MCF 10A (cell line): ENCODE measurements at regions not wholly inside any gene's neighbourhood (a gene's known extent, or its start where the extent isn't known, plus 50 kb on each side); places are given as distances from the start of the nearest gene placed in this dataset.
A peak's percentile ranks its signal among the peaks of the same experiment; 100 is the strongest.

ENCODE experiments used
- BruUV-seq: library from RNA; stranded (reverse); fragments of 400-500 nt; replicated peaks from 2 replicates; lab custom pipeline; 2021; lab: Mats Ljungman, UMichigan
- CTCF ChIA-PET: fragments of 300-600 bp; sonication (Branson Sonifier 250); formaldehyde crosslinking; extraction: SDS; loops from one replicate; lab custom pipeline; 2021; ENCODE audit warnings: antibody characterized with exemption, inconsistent platforms; lab: Yijun Ruan, JAX
- POLR2A ChIA-PET: fragments of 300-600, 350-650 bp; sonication (Branson Sonifier 250); formaldehyde crosslinking; extraction: SDS; loops from one replicate; lab custom pipeline; 2020; ENCODE audit warnings: antibody characterized with exemption, inconsistent platforms; lab: Yijun Ruan, JAX
- DNase-seq: peaks from one replicate; pipeline ENCODE4 v3.0.0-alpha.2; 2018; ENCODE audit not compliant: unreplicated experiment
- H3K27ac Mint-ChIP-seq: one replicate; pipeline ENCODE4 v1.8.0; 2022; ENCODE audit warnings: mild to moderate bottlenecking, low read depth, mixed read lengths; ENCODE audit not compliant: unreplicated experiment
- H3K27me3 Mint-ChIP-seq: one replicate; pipeline ENCODE4 v1.8.0; 2022; ENCODE audit warnings: mixed read lengths; ENCODE audit not compliant: insufficient read depth, unreplicated experiment
- H3K36me3 Mint-ChIP-seq: one replicate; pipeline ENCODE4 v1.8.0; 2022; ENCODE audit warnings: mild to moderate bottlenecking, moderate library complexity, mixed read lengths; ENCODE audit not compliant: insufficient read depth, unreplicated experiment
- H3K4me1 Mint-ChIP-seq: one replicate; pipeline ENCODE4 v1.8.0; 2022; ENCODE audit warnings: mixed read lengths; ENCODE audit not compliant: insufficient read depth, unreplicated experiment
- H3K4me3 Mint-ChIP-seq: one replicate; pipeline ENCODE4 v1.8.0; 2022; ENCODE audit warnings: mild to moderate bottlenecking, moderate library complexity, mixed read lengths; ENCODE audit not compliant: unreplicated experiment
- H3K9me3 Mint-ChIP-seq: one replicate; pipeline ENCODE4 v1.8.0; 2022; ENCODE audit warnings: mixed read lengths; ENCODE audit not compliant: unreplicated experiment
- CTCF ChIP-seq: fragments of 200-600 bp; IDR thresholded peaks from one replicate; pipeline ENCODE4 v1.8.0; 2022; ENCODE audit warnings: antibody characterized with exemption, mild to moderate bottlenecking; ENCODE audit not compliant: unreplicated experiment
- intact Hi-C: fragments of 100-400 bp; cut with micrococcal nuclease; formaldehyde crosslinking; loops from 2 replicates; pipeline ENCODE4 v1.14.1; 2022

- TF ChIP-seq CTCF, result no peak
- Mint-ChIP-seq H3K4me1 (peaks cover 11% of the 10 kb centered on the region), H3K27me3 (no peaks in the 10 kb centered on the region), H3K36me3 (no peaks in the 10 kb centered on the region), H3K27ac (no peak overlapping the region), H3K4me3 (no peak overlapping the region), H3K9me3 (no peaks in the 10 kb centered on the region)
- ChIA-PET CTCF (interaction anchor here (0.6 to 0.9 kb wide), 3 partner anchors 39 to 523 kb away, joined by 3 read pairs; no protein-coding TSS in a partner anchor), POLR2A (no interaction called here)
- intact Hi-C loops, result no loop called here
- no TSS peak for BruUV-seq
- DNase-seq, result peak; percentile 44
Measured at GRCh38 chr1:63723602-63724001, 50.2 kb upstream of the ROR1 start.
